GM19043 (cell line): ENCODE measurements at regions not wholly inside any gene's neighbourhood (a gene's known extent, or its start where the extent isn't known, plus 50 kb on each side); places are given as distances from the start of the nearest gene placed in this dataset.

Source experiments
- ATAC-seq: cut with Tn5 transposase; IDR thresholded peaks from one replicate; pipeline ENCODE4 v1.9.1; 2021; ENCODE audit warnings: low read depth; ENCODE audit not compliant: unreplicated experiment

GRCh38 chr9:81141961-81142360 is 547.4 kb downstream of the TLE1 start:
- ATAC-seq = no peak

GRCh38 chr9:81137976-81138568 is 551.3 kb downstream of the TLE1 start:
- ATAC-seq = no peak

GRCh38 chr9:81132796-81133195 is 556.6 kb downstream of the TLE1 start:
- ATAC-seq = no peak

GRCh38 chr9:81132318-81132717 is 557.0 kb downstream of the TLE1 start:
- no peak for ATAC-seq

GRCh38 chr9:81128701-81129100 is 560.6 kb downstream of the TLE1 start:
- ATAC-seq = no peak

GRCh38 chr9:81125446-81126092 is 563.8 kb downstream of the TLE1 start:
- no peak for ATAC-seq

- ATAC-seq = no peak
Measured at GRCh38 chr9:81123526-81123925, 565.8 kb downstream of the TLE1 start.

- no peak for ATAC-seq
Measured at GRCh38 chr9:81122749-81123148, 566.6 kb downstream of the TLE1 start.

GRCh38 chr9:81119591-81119990 is 569.8 kb downstream of the TLE1 start:
- ATAC-seq = no peak

- no peak for ATAC-seq
Measured at GRCh38 chr9:81118416-81118815, 570.9 kb downstream of the TLE1 start.

GRCh38 chr9:81116340-81117137 is 572.8 kb downstream of the TLE1 start:
- no peak for ATAC-seq

GRCh38 chr9:81113453-81114124 is 575.8 kb downstream of the TLE1 start:
- no peak for ATAC-seq

GRCh38 chr9:81112627-81113452 is 576.5 kb downstream of the TLE1 start:
- ATAC-seq = no peak

GRCh38 chr9:81108821-81109220 is 580.5 kb downstream of the TLE1 start:
- no peak for ATAC-seq

GRCh38 chr9:81108391-81108790 is 581.0 kb downstream of the TLE1 start:
- no peak for ATAC-seq

- ATAC-seq = no peak
Measured at GRCh38 chr9:81103597-81104471, 585.5 kb downstream of the TLE1 start.

- no peak for ATAC-seq
Measured at GRCh38 chr9:81097131-81097847, 592.1 kb downstream of the TLE1 start.

- ATAC-seq = no peak
Measured at GRCh38 chr9:81096625-81097024, 592.7 kb downstream of the TLE1 start.

GRCh38 chr9:81092057-81092456 is 597.3 kb downstream of the TLE1 start:
- no peak for ATAC-seq
